ENCODE measurements at regions not wholly inside any gene's neighbourhood (a gene's known extent, or its start where the extent isn't known, plus 50 kb on each side); places are given as distances from the start of the nearest gene placed in this dataset.
"Not testable (repeated sequence)": the region's sequence is repeated elsewhere in the genome, so short reads cannot be mapped to it uniquely, and the experiment has no call there.

GRCh38 chr11:45405916-45406670 is 120.0 kb upstream of the SYT13 start:
- intact Hi-C loops (cut with micrococcal nuclease): loop anchor here (1.0 to 10.0 kb wide), 2 partner anchors 61 to 249 kb away; no protein-coding TSS in a partner anchor
- CTCF ChIA-PET: interaction anchor here (1.1 to 1.5 kb wide), 2 partner anchors 41 to 249 kb away, joined by 5 to 8 read pairs; no protein-coding TSS in a partner anchor
- Mint-ChIP-seq H3K4me1 (ENCODE audit: low read depth) (no peaks in the 10 kb centered on the region), H3K9me3 (no peaks in the 10 kb centered on the region), H3K4me3 (no peak overlapping the region), H3K27me3 (ENCODE audit: low read depth) (peaks cover 17% of the 10 kb centered on the region), H3K36me3 (ENCODE audit: low read depth) (no peaks in the 10 kb centered on the region), H3K27ac (no peak overlapping the region)
- no peak for DNase-seq

GRCh38 chr11:45403521-45403920 is 117.4 kb upstream of the SYT13 start:
- not testable (repeated sequence) for H3K9me3 Mint-ChIP-seq; H3K4me3 Mint-ChIP-seq; DNase-seq; H3K36me3 Mint-ChIP-seq (ENCODE audit: low read depth); H3K4me1 Mint-ChIP-seq (ENCODE audit: low read depth); H3K27ac Mint-ChIP-seq; H3K27me3 Mint-ChIP-seq (ENCODE audit: low read depth)
- intact Hi-C loops (cut with micrococcal nuclease): loop anchor here (10.0 kb wide), 1 partner anchor 59 kb away; no protein-coding TSS in a partner anchor
- CTCF ChIA-PET: interaction anchor here (1.6 kb wide), 1 partner anchor 33 kb away, joined by 3 read pairs; no protein-coding TSS in a partner anchor

GRCh38 chr11:45402049-45402630 is 116.0 kb upstream of the SYT13 start:
- CTCF ChIA-PET: no interaction called here
- Mint-ChIP-seq H3K9me3 (no peaks in the 10 kb centered on the region), H3K36me3 (ENCODE audit: low read depth) (no peaks in the 10 kb centered on the region), H3K27me3 (ENCODE audit: low read depth) (peaks cover 2% of the 10 kb centered on the region), H3K27ac (no peak overlapping the region), H3K4me3 (no peak overlapping the region), H3K4me1 (ENCODE audit: low read depth) (no peaks in the 10 kb centered on the region)
- intact Hi-C loops (cut with micrococcal nuclease): loop anchor here (10.0 kb wide), 1 partner anchor 57 kb away; no protein-coding TSS in a partner anchor
- DNase-seq: no peak

- no peaks in the 10 kb centered on the region for H3K9me3 Mint-ChIP-seq
- CTCF ChIA-PET: interaction anchor here (2.1 kb wide), 1 partner anchor 29 kb away, joined by 8 read pairs; no protein-coding TSS in a partner anchor
- H3K27ac Mint-ChIP-seq: no peak overlapping the region
- peaks cover 2% of the 10 kb centered on the region for H3K27me3 Mint-ChIP-seq (ENCODE audit: low read depth)
- no peak overlapping the region for H3K4me3 Mint-ChIP-seq
- DNase-seq: no peak
- intact Hi-C loops (cut with micrococcal nuclease): loop anchor here (10.0 kb wide), 1 partner anchor 56 kb away; no protein-coding TSS in a partner anchor
- no peaks in the 10 kb centered on the region for H3K4me1 Mint-ChIP-seq (ENCODE audit: low read depth)
- no peaks in the 10 kb centered on the region for H3K36me3 Mint-ChIP-seq (ENCODE audit: low read depth)
Observed at GRCh38 chr11:45400591-45400990, 114.5 kb upstream of the SYT13 start.

GRCh38 chr11:45399166-45399565 is 113.0 kb upstream of the SYT13 start:
- no peak overlapping the region for H3K4me3 Mint-ChIP-seq
- no peak for DNase-seq
- H3K27ac Mint-ChIP-seq: no peak overlapping the region
- H3K36me3 Mint-ChIP-seq (ENCODE audit: low read depth): no peaks in the 10 kb centered on the region
- CTCF ChIA-PET: interaction anchor here (0.7 to 2.1 kb wide), 3 partner anchors 27 to 368 kb away, joined by 3 to 8 read pairs (median 3); no protein-coding TSS in a partner anchor
- no peaks in the 10 kb centered on the region for H3K9me3 Mint-ChIP-seq
- H3K4me1 Mint-ChIP-seq (ENCODE audit: low read depth): no peaks in the 10 kb centered on the region
- intact Hi-C loops (cut with micrococcal nuclease): no loop called here
- H3K27me3 Mint-ChIP-seq (ENCODE audit: low read depth): peaks cover 2% of the 10 kb centered on the region

GRCh38 chr11:45398325-45398724 is 112.2 kb upstream of the SYT13 start:
- CTCF ChIA-PET: no interaction called here
- intact Hi-C loops (cut with micrococcal nuclease): no loop called here
- H3K9me3 Mint-ChIP-seq: no peaks in the 10 kb centered on the region

GRCh38 chr11:45396394-45396793 is 110.3 kb upstream of the SYT13 start:
- no peak overlapping the region for H3K4me3 Mint-ChIP-seq
- H3K36me3 Mint-ChIP-seq (ENCODE audit: low read depth): no peaks in the 10 kb centered on the region
- H3K27ac Mint-ChIP-seq: no peak overlapping the region
- intact Hi-C loops (cut with micrococcal nuclease): no loop called here
- CTCF ChIA-PET: interaction anchor here (1.3 kb wide), 1 partner anchor 375 kb away, joined by 3 read pairs; no protein-coding TSS in a partner anchor
- no peaks in the 10 kb centered on the region for H3K4me1 Mint-ChIP-seq (ENCODE audit: low read depth)
- H3K27me3 Mint-ChIP-seq (ENCODE audit: low read depth): no peaks in the 10 kb centered on the region
- no peaks in the 10 kb centered on the region for H3K9me3 Mint-ChIP-seq
- no peak for DNase-seq

More at GRCh38 chr11:45398325-45398724, 112.2 kb upstream of the SYT13 start:
- Mint-ChIP-seq H3K36me3 (ENCODE audit: low read depth) (no peaks in the 10 kb centered on the region), H3K27me3 (ENCODE audit: low read depth) (no peaks in the 10 kb centered on the region), H3K27ac (no peak overlapping the region), H3K4me3 (no peak overlapping the region), H3K4me1 (ENCODE audit: low read depth) (no peaks in the 10 kb centered on the region)
- no peak for DNase-seq

- CTCF ChIA-PET: interaction anchor here (1.3 kb wide), 1 partner anchor 376 kb away, joined by 3 read pairs; no protein-coding TSS in a partner anchor
- intact Hi-C loops (cut with micrococcal nuclease): no loop called here
- Mint-ChIP-seq H3K36me3 (ENCODE audit: low read depth) (no peaks in the 10 kb centered on the region), H3K4me3 (no peak overlapping the region), H3K9me3 (no peaks in the 10 kb centered on the region), H3K4me1 (ENCODE audit: low read depth) (no peaks in the 10 kb centered on the region), H3K27me3 (ENCODE audit: low read depth) (no peaks in the 10 kb centered on the region), H3K27ac (no peak overlapping the region)
- DNase-seq: no peak
Observed at GRCh38 chr11:45395947-45396346, 109.8 kb upstream of the SYT13 start.

- Mint-ChIP-seq H3K36me3 (ENCODE audit: low read depth) (no peaks in the 10 kb centered on the region), H3K27me3 (ENCODE audit: low read depth) (no peaks in the 10 kb centered on the region), H3K27ac (no peak overlapping the region), H3K4me1 (ENCODE audit: low read depth) (no peaks in the 10 kb centered on the region), H3K9me3 (no peaks in the 10 kb centered on the region), H3K4me3 (no peak overlapping the region)
- CTCF ChIA-PET: interaction anchor here (1.3 kb wide), 2 partner anchors 24 to 376 kb away, joined by 3 to 4 read pairs; no protein-coding TSS in a partner anchor
- intact Hi-C loops (cut with micrococcal nuclease): no loop called here
- no peak for DNase-seq
Observed at GRCh38 chr11:45395421-45395820, 109.3 kb upstream of the SYT13 start.

GRCh38 chr11:45394294-45395085 is 108.3 kb upstream of the SYT13 start:
- DNase-seq: no peak
- Mint-ChIP-seq H3K4me3 (no peak overlapping the region), H3K27me3 (ENCODE audit: low read depth) (no peaks in the 10 kb centered on the region), H3K36me3 (ENCODE audit: low read depth) (no peaks in the 10 kb centered on the region), H3K4me1 (ENCODE audit: low read depth) (no peaks in the 10 kb centered on the region), H3K9me3 (no peaks in the 10 kb centered on the region), H3K27ac (no peak overlapping the region)
- intact Hi-C loops (cut with micrococcal nuclease): no loop called here
- CTCF ChIA-PET: interaction anchor here (0.6 to 1.3 kb wide), 2 partner anchors 10 to 23 kb away, joined by 3 to 4 read pairs; no protein-coding TSS in a partner anchor

- H3K4me1 Mint-ChIP-seq (ENCODE audit: low read depth): no peaks in the 10 kb centered on the region
- intact Hi-C loops (cut with micrococcal nuclease): no loop called here
Observed at GRCh38 chr11:45393826-45394225, 107.7 kb upstream of the SYT13 start.

GRCh38 chr11:45393334-45393733 is 107.2 kb upstream of the SYT13 start:
- Mint-ChIP-seq H3K27ac (no peak overlapping the region), H3K4me3 (no peak overlapping the region), H3K9me3 (no peaks in the 10 kb centered on the region), H3K4me1 (ENCODE audit: low read depth) (no peaks in the 10 kb centered on the region), H3K27me3 (ENCODE audit: low read depth) (no peaks in the 10 kb centered on the region), H3K36me3 (ENCODE audit: low read depth) (no peaks in the 10 kb centered on the region)
- no peak for DNase-seq
- CTCF ChIA-PET: interaction anchor here (0.6 kb wide), 1 partner anchor 11 kb away, joined by 3 read pairs; no protein-coding TSS in a partner anchor
- intact Hi-C loops (cut with micrococcal nuclease): no loop called here

More at GRCh38 chr11:45393826-45394225, 107.7 kb upstream of the SYT13 start:
- Mint-ChIP-seq H3K27me3 (ENCODE audit: low read depth) (no peaks in the 10 kb centered on the region), H3K36me3 (ENCODE audit: low read depth) (no peaks in the 10 kb centered on the region), H3K4me3 (no peak overlapping the region), H3K27ac (no peak overlapping the region), H3K9me3 (no peaks in the 10 kb centered on the region)
- CTCF ChIA-PET: interaction anchor here (0.6 kb wide), 1 partner anchor 11 kb away, joined by 3 read pairs; no protein-coding TSS in a partner anchor
- no peak for DNase-seq

Measured in activated naive CD4-positive, alpha-beta T cell treated with anti-CD3 and anti-CD28 coated beads for 36 hours (primary cell).